ENCODE measurements at regions not wholly inside any gene's neighbourhood (a gene's known extent, or its start where the extent isn't known, plus 50 kb on each side); places are given as distances from the start of the nearest gene placed in this dataset.

DNA sequence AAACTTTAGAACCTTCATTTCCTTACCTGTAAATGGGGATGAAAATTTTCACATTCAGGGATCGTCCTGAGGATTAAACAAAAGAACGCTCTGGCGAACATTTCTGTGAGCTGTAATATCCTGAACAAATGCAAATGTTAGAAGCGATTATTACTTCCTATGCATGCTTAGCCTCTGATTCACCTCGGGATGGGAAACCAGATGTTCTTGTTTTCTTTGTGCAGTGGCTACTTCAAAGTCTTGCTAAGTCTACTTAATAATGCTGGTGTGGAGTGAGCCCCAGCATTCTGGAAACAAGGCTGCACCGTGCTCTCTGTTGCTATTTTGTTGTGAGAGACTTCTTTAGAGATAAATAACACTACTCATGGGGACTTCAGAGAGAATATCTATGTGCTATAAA is 119.1 kb upstream of the PELI1 start:
- TF ChIP-seq, protein P1, sequence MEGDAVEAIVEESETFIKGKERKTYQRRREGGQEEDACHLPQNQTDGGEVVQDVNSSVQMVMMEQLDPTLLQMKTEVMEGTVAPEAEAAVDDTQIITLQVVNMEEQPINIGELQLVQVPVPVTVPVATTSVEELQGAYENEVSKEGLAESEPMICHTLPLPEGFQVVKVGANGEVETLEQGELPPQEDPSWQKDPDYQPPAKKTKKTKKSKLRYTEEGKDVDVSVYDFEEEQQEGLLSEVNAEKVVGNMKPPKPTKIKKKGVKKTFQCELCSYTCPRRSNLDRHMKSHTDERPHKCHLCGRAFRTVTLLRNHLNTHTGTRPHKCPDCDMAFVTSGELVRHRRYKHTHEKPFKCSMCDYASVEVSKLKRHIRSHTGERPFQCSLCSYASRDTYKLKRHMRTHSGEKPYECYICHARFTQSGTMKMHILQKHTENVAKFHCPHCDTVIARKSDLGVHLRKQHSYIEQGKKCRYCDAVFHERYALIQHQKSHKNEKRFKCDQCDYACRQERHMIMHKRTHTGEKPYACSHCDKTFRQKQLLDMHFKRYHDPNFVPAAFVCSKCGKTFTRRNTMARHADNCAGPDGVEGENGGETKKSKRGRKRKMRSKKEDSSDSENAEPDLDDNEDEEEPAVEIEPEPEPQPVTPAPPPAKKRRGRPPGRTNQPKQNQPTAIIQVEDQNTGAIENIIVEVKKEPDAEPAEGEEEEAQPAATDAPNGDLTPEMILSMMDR (IDR thresholded peaks at IDR 0.05; ENCODE audit: borderline replicate concordance, control extremely low read depth, extremely low read depth, insufficient read depth, missing control alignments), result no peak
- in situ Hi-C loops (cut with MboI; ENCODE audit: low sequenced_read_pairs, unreplicated experiment), result no loop called here
- DNase-seq (ENCODE audit: low spot score), result no peak

DNA sequence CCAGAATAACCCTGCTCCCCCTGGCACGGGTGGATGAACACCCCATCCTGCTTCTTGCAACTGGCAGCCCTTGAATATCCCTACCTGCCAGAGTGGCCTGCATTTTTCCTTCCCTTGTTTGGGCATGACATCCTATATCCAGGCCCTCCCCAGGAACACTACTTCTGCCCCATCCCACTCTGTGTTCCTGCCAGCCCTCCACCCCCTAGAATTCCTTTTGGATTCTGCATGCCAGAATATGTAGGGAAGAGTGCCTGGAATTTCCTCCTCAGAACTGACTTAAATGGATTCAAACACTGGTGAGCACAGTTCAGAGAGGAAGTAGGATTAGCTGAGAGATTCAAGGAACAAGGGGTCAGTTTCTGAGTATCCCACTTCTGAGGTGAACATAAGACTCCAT is 123.5 kb upstream of the PELI1 start:
- in situ Hi-C loops (cut with MboI; ENCODE audit: low sequenced_read_pairs, unreplicated experiment), result no loop called here
- DNase-seq (ENCODE audit: low spot score), result no peak
- TF ChIP-seq, protein P1 (IDR thresholded peaks at IDR 0.05; ENCODE audit: borderline replicate concordance, control extremely low read depth, extremely low read depth, insufficient read depth, missing control alignments), result no peak

GRCh38 chr2:64268330-64269048 is 124.3 kb upstream of the PELI1 start:
- DNase-seq (ENCODE audit: low spot score), result no peak
- TF ChIP-seq, protein P1 (IDR thresholded peaks at IDR 0.05; ENCODE audit: borderline replicate concordance, control extremely low read depth, extremely low read depth, insufficient read depth, missing control alignments), result no peak
- in situ Hi-C loops (cut with MboI; ENCODE audit: low sequenced_read_pairs, unreplicated experiment), result no loop called here

DNA sequence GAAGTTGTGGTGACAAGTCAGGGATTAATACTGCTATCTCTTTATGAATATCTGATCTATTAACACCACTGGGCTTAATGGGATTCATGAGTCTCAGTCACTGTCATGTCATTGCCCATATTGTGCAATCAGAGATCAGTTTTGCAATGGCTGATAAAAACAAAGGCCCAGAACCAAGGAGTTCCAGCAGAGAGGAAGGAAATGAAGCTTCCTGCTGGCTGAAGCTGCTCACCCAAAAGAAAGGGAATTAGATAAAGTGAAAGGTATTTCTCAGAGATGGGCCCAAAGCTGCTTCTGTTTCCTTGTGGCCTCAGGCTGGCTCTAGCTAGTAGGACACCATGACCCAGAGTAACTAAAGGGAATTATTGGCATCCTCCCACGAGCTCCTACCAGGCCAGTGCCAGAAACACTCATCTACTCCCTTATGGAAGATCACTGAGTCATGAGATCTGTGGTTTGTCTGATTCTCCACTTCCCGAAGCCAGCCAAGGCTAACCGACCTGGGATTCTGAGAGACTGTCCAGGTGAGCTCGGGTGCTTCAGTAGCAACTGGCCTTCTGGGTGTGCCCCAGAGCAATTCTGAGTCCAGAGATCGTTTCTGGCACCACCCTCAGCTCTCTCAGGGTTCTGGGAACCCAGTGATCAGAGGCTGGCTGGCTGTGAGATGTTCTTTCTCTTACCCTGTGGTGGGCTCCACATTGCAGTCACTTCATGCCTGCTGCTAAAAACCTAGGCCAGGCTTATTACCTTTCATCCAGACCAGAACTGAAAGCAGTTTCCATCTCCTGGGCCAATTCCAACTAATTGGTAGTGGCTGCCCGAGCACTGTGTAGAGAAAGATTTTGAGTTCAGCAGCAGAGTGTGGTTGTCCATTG is 129.5 kb upstream of the PELI1 start:
- no peak for DNase-seq (ENCODE audit: low spot score)
- TF ChIP-seq, protein P1 (IDR thresholded peaks at IDR 0.05; ENCODE audit: borderline replicate concordance, control extremely low read depth, extremely low read depth, insufficient read depth, missing control alignments), result no peak
- in situ Hi-C loops (cut with MboI; ENCODE audit: low sequenced_read_pairs, unreplicated experiment), result no loop called here

GRCh38 chr2:64274399-64275173 is 130.4 kb upstream of the PELI1 start:
- no peak for DNase-seq (ENCODE audit: low spot score)
- TF ChIP-seq, protein P1 (IDR thresholded peaks at IDR 0.05; ENCODE audit: borderline replicate concordance, control extremely low read depth, extremely low read depth, insufficient read depth, missing control alignments), result no peak
- in situ Hi-C loops (cut with MboI; ENCODE audit: low sequenced_read_pairs, unreplicated experiment), result no loop called here

DNA sequence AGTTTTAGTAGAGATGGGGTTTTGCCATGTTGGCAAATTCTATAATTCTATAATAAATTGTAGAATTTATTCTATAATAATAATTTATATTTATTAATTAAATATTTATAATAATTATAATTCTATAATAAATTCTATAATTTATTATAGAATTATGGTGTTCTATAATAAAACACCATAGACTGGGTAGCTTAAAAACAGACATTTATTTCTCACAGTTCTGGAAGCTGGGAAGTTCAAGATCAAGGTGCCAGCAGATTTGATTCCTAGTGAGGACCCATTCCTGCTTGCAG is 130.9 kb upstream of the PELI1 start:
- TF ChIP-seq, protein P1 (IDR thresholded peaks at IDR 0.05; ENCODE audit: borderline replicate concordance, control extremely low read depth, extremely low read depth, insufficient read depth, missing control alignments), result no peak
- in situ Hi-C loops (cut with MboI; ENCODE audit: low sequenced_read_pairs, unreplicated experiment), result no loop called here
- DNase-seq (ENCODE audit: low spot score), result no peak

Measured in GM13976 (cell line).